WTC11 (cell line): ENCODE measurements at regions not wholly inside any gene's neighbourhood (a gene's known extent, or its start where the extent isn't known, plus 50 kb on each side); places are given as distances from the start of the nearest gene placed in this dataset.

Source experiments
- ATF6 ChIP-seq: sonication (generic); formaldehyde crosslinking; IDR thresholded peaks from 2 replicates; pipeline ENCODE4 v1.8.1; 2023; ENCODE audit warnings: mild to moderate bottlenecking, missing genetic modification reagents
- CTCF ChIP-seq: fragments of 200-600 bp; IDR thresholded peaks from 2 replicates; pipeline ENCODE4 v1.8.0; 2022; ENCODE audit warnings: antibody characterized with exemption
- ELF4 ChIP-seq: sonication (generic); formaldehyde crosslinking; IDR thresholded peaks from 2 replicates; pipeline ENCODE4 v1.8.1; 2022; ENCODE audit warnings: low read depth, mild to moderate bottlenecking, moderate library complexity, missing genetic modification reagents
- HMGA2 ChIP-seq: fragments of 250-450 bp; sonication (Bioruptor Pico); IDR thresholded peaks from 2 replicates; pipeline ENCODE4 v1.4.0; 2021; ENCODE audit warnings: mild to moderate bottlenecking, moderate library complexity
- MAX ChIP-seq: sonication (generic); formaldehyde crosslinking; IDR thresholded peaks from 2 replicates; pipeline ENCODE4 v1.8.0; 2022; ENCODE audit warnings: mild to moderate bottlenecking, missing genetic modification reagents
- ZNF121 ChIP-seq: sonication (generic); formaldehyde crosslinking; IDR thresholded peaks from 2 replicates; pipeline ENCODE4 v1.8.0; 2023; ENCODE audit warnings: missing genetic modification reagents
- ZNF281 ChIP-seq: sonication (generic); formaldehyde crosslinking; IDR thresholded peaks from 2 replicates; pipeline ENCODE4 v1.8.0; 2023; ENCODE audit warnings: mild to moderate bottlenecking, missing genetic modification reagents

GRCh38 chr1:177343445-177343844, 172.7 kb downstream of the BRINP2 start:
- TF ChIP-seq CTCF (no peak), ELF4 (CRISPR knock-in tag) (no peak), ZNF281 (CRISPR knock-in tag) (no peak), MAX (no peak), ATF6 (no peak), HMGA2 (no peak), ZNF121 (CRISPR knock-in tag) (no peak)
